Activated CD4-positive, alpha-beta T cell treated with anti-CD3 and anti-CD28 coated beads for 48 hours (primary cell): ENCODE measurements at regions not wholly inside any gene's neighbourhood (a gene's known extent, or its start where the extent isn't known, plus 50 kb on each side); places are given as distances from the start of the nearest gene placed in this dataset.

Experiments
- DNase-seq: peaks from one replicate; pipeline ENCODE4 v3.0.0-alpha.2; 2020

DNA sequence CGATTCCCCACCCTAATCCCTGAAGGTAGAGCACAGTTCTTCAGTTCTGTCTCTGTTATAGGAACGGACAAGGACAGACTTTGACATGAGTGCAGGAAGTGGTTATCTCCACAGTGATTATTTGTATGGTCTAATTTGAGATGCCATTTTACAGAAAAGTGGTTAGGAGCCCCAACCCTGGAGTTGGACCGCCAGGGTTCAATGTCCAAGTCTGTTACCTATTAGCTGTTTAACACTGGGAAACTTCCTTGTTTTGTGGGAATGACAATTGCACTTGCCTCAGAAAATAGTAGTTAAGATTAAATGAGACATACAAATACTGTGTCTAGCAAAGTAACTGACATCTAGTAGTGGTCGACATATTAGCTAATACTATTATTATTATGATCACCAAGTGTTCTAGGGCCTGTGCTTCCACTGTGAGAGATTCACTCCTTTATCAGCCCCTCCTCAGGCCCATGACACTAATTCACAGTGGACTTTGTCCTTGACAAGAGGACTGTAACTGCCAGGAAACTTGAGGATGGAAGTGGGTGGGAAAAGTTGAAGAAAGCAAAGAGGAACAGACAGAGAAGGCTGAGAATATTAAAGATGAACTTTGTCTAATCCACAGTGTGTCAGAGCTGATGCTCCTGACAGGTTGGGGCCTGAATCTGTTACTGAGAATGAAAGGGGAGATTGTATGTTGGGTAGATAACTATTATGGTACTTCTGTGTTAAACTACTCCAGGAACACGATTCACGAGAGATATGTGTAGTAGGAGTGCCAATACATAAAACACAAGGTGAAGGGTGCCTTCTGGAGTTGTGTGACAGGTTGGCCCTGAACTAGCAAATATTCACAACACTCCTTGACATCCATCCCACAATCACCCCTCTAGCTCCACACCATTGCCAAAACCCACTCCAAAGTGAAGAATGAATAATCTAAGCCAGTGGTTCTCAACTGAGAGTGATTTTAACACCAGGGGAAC lies 66.4 kb downstream of the TAC1 start:
- no peak for DNase-seq

DNA sequence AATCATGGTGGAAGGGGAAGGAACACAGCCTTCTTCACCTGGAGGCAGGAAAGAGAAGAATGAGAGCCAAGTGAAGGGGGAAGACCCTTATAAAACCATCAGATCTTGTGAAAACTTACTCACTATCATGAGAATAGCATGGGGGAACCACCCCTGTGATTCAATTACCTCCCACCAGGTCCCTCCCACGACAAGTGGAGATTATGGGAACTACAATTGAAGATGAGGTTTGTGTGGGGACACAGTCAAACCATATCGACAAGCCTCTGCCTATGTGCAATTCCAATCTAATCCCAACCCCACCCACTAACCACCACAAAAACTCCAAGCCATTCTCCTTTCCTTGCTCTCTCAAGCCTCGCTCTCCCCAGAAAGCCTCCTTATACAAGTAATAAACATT lies 69.2 kb downstream of the TAC1 start:
- DNase-seq: peak; percentile 3
